22Rv1 (cell line): ENCODE measurements at regions not wholly inside any gene's neighbourhood (a gene's known extent, or its start where the extent isn't known, plus 50 kb on each side); places are given as distances from the start of the nearest gene placed in this dataset.

Experiments
- ZFX ChIP-seq: fragments of 450-650 bp; IDR thresholded peaks from 2 replicates; pipeline ENCODE4 v1.6.1; 2017; ENCODE audit warnings: antibody characterized with exemption, borderline replicate concordance
- TF ChIP-seq, protein P1 (sequence below): fragments of 450-650 bp; IDR thresholded peaks from 2 replicates; pipeline ENCODE4 v1.5.1; 2017; ENCODE audit warnings: mild to moderate bottlenecking

DNA sequence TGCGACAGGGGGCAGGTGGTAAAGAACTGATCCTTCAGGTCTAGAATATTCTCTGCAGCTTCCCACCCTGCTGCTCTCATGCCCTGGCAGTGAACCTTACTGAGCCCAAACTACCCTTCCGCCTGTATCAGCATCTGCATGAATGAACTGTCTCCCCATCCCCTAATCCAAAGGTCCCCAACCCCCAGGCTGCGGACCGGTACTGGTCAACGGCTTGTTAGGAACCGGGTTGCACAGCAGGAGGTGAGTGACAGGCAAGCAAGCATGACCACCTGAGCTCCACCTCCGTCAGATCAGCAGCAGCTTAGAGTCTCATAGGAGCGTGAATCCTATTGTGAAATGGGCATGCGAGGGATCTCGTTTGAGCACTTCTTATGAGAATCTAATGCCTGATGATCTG is 58.2 kb upstream of the LMO1 start:
- TF ChIP-seq, protein P1, sequence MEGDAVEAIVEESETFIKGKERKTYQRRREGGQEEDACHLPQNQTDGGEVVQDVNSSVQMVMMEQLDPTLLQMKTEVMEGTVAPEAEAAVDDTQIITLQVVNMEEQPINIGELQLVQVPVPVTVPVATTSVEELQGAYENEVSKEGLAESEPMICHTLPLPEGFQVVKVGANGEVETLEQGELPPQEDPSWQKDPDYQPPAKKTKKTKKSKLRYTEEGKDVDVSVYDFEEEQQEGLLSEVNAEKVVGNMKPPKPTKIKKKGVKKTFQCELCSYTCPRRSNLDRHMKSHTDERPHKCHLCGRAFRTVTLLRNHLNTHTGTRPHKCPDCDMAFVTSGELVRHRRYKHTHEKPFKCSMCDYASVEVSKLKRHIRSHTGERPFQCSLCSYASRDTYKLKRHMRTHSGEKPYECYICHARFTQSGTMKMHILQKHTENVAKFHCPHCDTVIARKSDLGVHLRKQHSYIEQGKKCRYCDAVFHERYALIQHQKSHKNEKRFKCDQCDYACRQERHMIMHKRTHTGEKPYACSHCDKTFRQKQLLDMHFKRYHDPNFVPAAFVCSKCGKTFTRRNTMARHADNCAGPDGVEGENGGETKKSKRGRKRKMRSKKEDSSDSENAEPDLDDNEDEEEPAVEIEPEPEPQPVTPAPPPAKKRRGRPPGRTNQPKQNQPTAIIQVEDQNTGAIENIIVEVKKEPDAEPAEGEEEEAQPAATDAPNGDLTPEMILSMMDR: no peak
- no peak for TF ChIP-seq ZFX
